Testis (tissue), 2 donors: ENCODE measurements at regions not wholly inside any gene's neighbourhood (a gene's known extent, or its start where the extent isn't known, plus 50 kb on each side); places are given as distances from the start of the nearest gene placed in this dataset.

ENCODE experiments used
- CTCF ChIP-seq, 3 experiments: fragments of 450-650 bp in 2 of 3; fragments of 200-600 bp in 1 of 3; sonication (generic) in 1 of 3; IDR thresholded peaks; one replicate each; pipeline ENCODE4 v1.5.1; 2016 to 2019; ENCODE audit warnings: antibody characterized with exemption in 3 of 3, mild to moderate bottlenecking in 2 of 3, moderate library complexity in 1 of 3
- POLR2A ChIP-seq: fragments of 450-650 bp; IDR thresholded peaks from one replicate; pipeline ENCODE4 v1.6.1; 2017; ENCODE audit warnings: antibody characterized with exemption, mild to moderate bottlenecking, moderate library complexity

- TF ChIP-seq CTCF (IDR thresholded peaks at IDR 0.05), result no peak
- TF ChIP-seq POLR2A, result no peak
These were observed 296.6 kb downstream of the TLE3 start for GRCh38 chr15:69801144-69801543.
